K562 (cell line): ENCODE measurements at regions not wholly inside any gene's neighbourhood (a gene's known extent, or its start where the extent isn't known, plus 50 kb on each side); places are given as distances from the start of the nearest gene placed in this dataset.

Experiments used
- CEBPZ ChIP-seq: fragments of 150-350 bp; IDR thresholded peaks from 2 replicates; pipeline ENCODE4 v1.6.1; 2014; ENCODE audit warnings: low read depth, mild to moderate bottlenecking, low read length, borderline replicate concordance
- EZH2 ChIP-seq: IDR thresholded peaks from 2 replicates; pipeline ENCODE4 v1.6.1; 2012; ENCODE audit warnings: low read depth, mild to moderate bottlenecking, inconsistent platforms, low read length, borderline replicate concordance
- FOXK2 ChIP-seq, 2 experiments: fragments of 450-650 bp; IDR thresholded peaks in 1 of 2; conservative IDR thresholded peaks in 1 of 2; 2 replicates each; pipeline ENCODE4 v1.6.1; 2016; ENCODE audit warnings: low read depth in 2 of 2, mild to moderate bottlenecking in 1 of 2
- JUND ChIP-seq, 2 experiments: IDR thresholded peaks; 2 replicates in 1 of 2; 3 replicates in 1 of 2; pipeline ENCODE4 v1.6.1; 2011; ENCODE audit warnings: borderline replicate concordance in 2 of 2, low read depth in 2 of 2, low read length in 2 of 2, improper control_type of control experiment in 1 of 2, missing biosample characterization in 1 of 2, missing genetic modification characterization in 1 of 2, missing genetic modification reagents in 1 of 2
- MYNN ChIP-seq, 2 experiments: sonication (generic); formaldehyde crosslinking in 1 of 2; IDR thresholded peaks; 2 replicates each; pipeline versions ENCODE4 v1.5.0 to v1.6.1; 2016 to 2020; ENCODE audit warnings: antibody characterized with exemption in 1 of 2, missing genetic modification reagents in 1 of 2
- REST ChIP-seq, 2 experiments: fragments of 450-650 bp; formaldehyde crosslinking in 1 of 2; IDR thresholded peaks; 2 replicates each; pipeline versions ENCODE4 v1.4.0 to v1.6.1; 2014 to 2020; ENCODE audit warnings: mild to moderate bottlenecking in 2 of 2, borderline replicate concordance in 1 of 2, low read depth in 1 of 2
- SIN3A ChIP-seq, 2 experiments: fragments of 150-350 bp in 1 of 2; IDR thresholded peaks; 2 replicates each; pipeline ENCODE4 v1.6.1; 2011 to 2016; ENCODE audit warnings: borderline replicate concordance in 2 of 2, low read depth in 2 of 2, low read length in 2 of 2, mild to moderate bottlenecking in 2 of 2, moderate library complexity in 2 of 2; ENCODE audit not compliant: control insufficient read depth in 1 of 2
- SNRNP70 ChIP-seq: fragments of 200-400 bp; formaldehyde crosslinking; optimal IDR thresholded peaks from 2 replicates; pipeline ENCODE3; 2017; ENCODE audit warnings: low read depth, low read length
- ZNF217 ChIP-seq: sonication (generic); formaldehyde crosslinking; IDR thresholded peaks from 2 replicates; pipeline ENCODE4 v1.8.0; 2022; ENCODE audit warnings: mild to moderate bottlenecking, missing genetic modification reagents
- ZNF431 ChIP-seq: sonication (generic); formaldehyde crosslinking; IDR thresholded peaks from 2 replicates; pipeline ENCODE4 v1.8.0; 2022; ENCODE audit warnings: mild to moderate bottlenecking, missing genetic modification reagents

GRCh38 chr3:106129939-106130338 lies 261.1 kb upstream of the CBLB start:
- TF ChIP-seq SNRNP70 (no peak), EZH2 (no peak), JUND (IDR thresholded peaks at IDR 0.05; ENCODE audit: borderline replicate concordance, low read depth, low read length) (no peak), JUND (tag; IDR thresholded peaks at IDR 0.05; ENCODE audit: borderline replicate concordance, low read depth, low read length) (no peak), ZNF431 (no peak), CEBPZ (no peak), REST (IDR thresholded peaks at IDR 0.05; ENCODE audit: borderline replicate concordance) (no peak), REST (CRISPR knock-in tag; IDR thresholded peaks at IDR 0.05; ENCODE audit: low read depth) (no peak), SIN3A (IDR thresholded peaks at IDR 0.05; ENCODE audit: borderline replicate concordance in 2 of 2, control insufficient read depth in 1 of 2, low read depth in 2 of 2, low read length in 2 of 2) (no peak), MYNN (IDR thresholded peaks at IDR 0.05) (no peak), MYNN (CRISPR knock-in tag; IDR thresholded peaks at IDR 0.05) (no peak), FOXK2 (conservative IDR thresholded peaks at IDR 0.05 in 1 of 2, IDR thresholded peaks at IDR 0.05 in 1 of 2; ENCODE audit: low read depth in 2 of 2) (no peak), ZNF217 (CRISPR knock-in tag) (no peak)
